BLaER1 (cell line): ENCODE measurements at regions not wholly inside any gene's neighbourhood (a gene's known extent, or its start where the extent isn't known, plus 50 kb on each side); places are given as distances from the start of the nearest gene placed in this dataset.
"Not testable (repeated sequence)": the region's sequence is repeated elsewhere in the genome, so short reads cannot be mapped to it uniquely, and the experiment has no call there.

ENCODE experiments used
- H3K27ac ChIP-seq: shearing (Covaris generic); formaldehyde crosslinking; 2 replicates; pipeline ENCODE4 v1.8.1; 2022
- H3K27me3 ChIP-seq: shearing (Covaris generic); formaldehyde crosslinking; 2 replicates; pipeline ENCODE4 v1.8.1; 2022
- H3K36me3 ChIP-seq: shearing (Covaris generic); formaldehyde crosslinking; 2 replicates; pipeline ENCODE4 v1.8.1; 2022
- H3K4me1 ChIP-seq: shearing (Covaris generic); formaldehyde crosslinking; 2 replicates; pipeline ENCODE4 v1.8.1; 2022
- H3K4me2 ChIP-seq: shearing (Covaris generic); formaldehyde crosslinking; 2 replicates; pipeline ENCODE4 v1.8.1; 2022
- H3K4me3 ChIP-seq: shearing (Covaris generic); formaldehyde crosslinking; 2 replicates; pipeline ENCODE4 v1.8.1; 2022
- H3K9ac ChIP-seq: shearing (Covaris generic); formaldehyde crosslinking; 2 replicates; pipeline ENCODE4 v1.8.1; 2022
- H3K9me3 ChIP-seq: shearing (Covaris generic); formaldehyde crosslinking; 2 replicates; pipeline ENCODE4 v1.8.1; 2022
- H4K20me1 ChIP-seq: shearing (Covaris generic); formaldehyde crosslinking; 2 replicates; pipeline ENCODE4 v1.8.1; 2022
- Cebpa-rat ChIP-seq: shearing (Covaris generic); IDR thresholded peaks from 2 replicates; pipeline ENCODE4 v1.8.1; 2022

- no peak overlapping the region for H3K9ac ChIP-seq
- no peaks in the 10 kb centered on the region for H4K20me1 ChIP-seq
- no peak for TF ChIP-seq Cebpa-rat
- H3K4me3 ChIP-seq = no peak overlapping the region
- H3K4me1 ChIP-seq = no peaks in the 10 kb centered on the region
- no peaks in the 10 kb centered on the region for H3K27me3 ChIP-seq
- H3K9me3 ChIP-seq = peaks cover 29% of the 10 kb centered on the region
- no peaks in the 10 kb centered on the region for H3K36me3 ChIP-seq
- H3K27ac ChIP-seq = no peak overlapping the region
- no peak overlapping the region for H3K4me2 ChIP-seq
Observed at GRCh38 chr10:30200017-30200415, 140.6 kb upstream of the JCAD start.

- Histone ChIP-seq H3K27me3 (no peaks in the 10 kb centered on the region), H4K20me1 (no peaks in the 10 kb centered on the region), H3K9ac (no peak overlapping the region), H3K36me3 (no peaks in the 10 kb centered on the region), H3K4me1 (no peaks in the 10 kb centered on the region), H3K27ac (no peak overlapping the region), H3K4me3 (no peak overlapping the region), H3K4me2 (no peak overlapping the region), H3K9me3 (peaks cover 29% of the 10 kb centered on the region)
- no peak for TF ChIP-seq Cebpa-rat
Observed at GRCh38 chr10:30199376-30200016, 140.1 kb upstream of the JCAD start.

DNA sequence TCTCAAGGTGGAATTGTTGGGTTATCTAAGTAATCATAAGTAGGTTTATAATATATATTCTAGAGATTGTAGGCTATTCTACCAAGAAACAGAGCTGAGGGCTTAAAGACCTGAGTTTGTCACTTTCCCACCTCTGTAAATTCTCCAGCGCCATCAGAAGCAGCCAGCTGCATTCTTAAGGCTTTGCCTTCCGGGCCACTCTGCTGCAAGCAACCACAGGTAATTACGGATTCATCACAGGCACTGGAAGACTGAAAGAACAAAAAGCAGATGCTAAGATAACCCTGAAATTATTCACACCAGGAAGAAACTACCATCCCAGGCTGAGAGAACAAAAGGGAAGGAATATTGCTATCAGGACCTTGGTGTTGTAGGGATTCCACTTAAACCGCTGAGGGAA lies 137.8 kb upstream of the JCAD start:
- Histone ChIP-seq H3K9ac (no peak overlapping the region), H3K9me3 (peaks cover 33% of the 10 kb centered on the region), H4K20me1 (no peaks in the 10 kb centered on the region), H3K27ac (no peak overlapping the region), H3K36me3 (no peaks in the 10 kb centered on the region), H3K4me1 (no peaks in the 10 kb centered on the region), H3K27me3 (no peaks in the 10 kb centered on the region), H3K4me2 (no peak overlapping the region), H3K4me3 (no peak overlapping the region)
- TF ChIP-seq Cebpa-rat = no peak

DNA sequence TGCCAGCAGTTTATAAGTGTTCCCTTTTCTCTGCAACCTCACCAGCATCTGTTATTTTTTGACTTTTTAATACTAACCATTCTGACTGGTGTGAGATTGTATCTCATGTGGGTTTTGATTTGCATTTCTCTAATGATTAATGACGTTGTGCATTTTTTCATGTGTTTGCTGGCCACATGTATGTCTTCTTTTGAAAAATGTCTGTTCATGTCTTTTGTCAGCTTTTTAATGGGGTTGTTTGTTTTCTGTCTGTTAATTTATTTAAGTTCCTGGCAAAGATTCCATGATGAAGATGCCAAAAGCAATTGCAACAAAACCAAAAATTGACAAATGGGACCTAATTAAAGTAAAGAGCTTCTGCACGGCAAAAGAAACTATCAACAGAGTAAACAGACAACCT lies 137.2 kb upstream of the JCAD start:
- not testable (repeated sequence) for H3K9ac ChIP-seq, H3K4me2 ChIP-seq, H3K27me3 ChIP-seq, H4K20me1 ChIP-seq, H3K27ac ChIP-seq, H3K36me3 ChIP-seq, H3K4me3 ChIP-seq, H3K4me1 ChIP-seq
- H3K9me3 ChIP-seq = peaks cover 33% of the 10 kb centered on the region

- H3K9ac ChIP-seq = no peak overlapping the region
- H3K36me3 ChIP-seq = no peaks in the 10 kb centered on the region
- no peaks in the 10 kb centered on the region for H4K20me1 ChIP-seq
- no peak overlapping the region for H3K27ac ChIP-seq
- peaks cover 14% of the 10 kb centered on the region for H3K4me1 ChIP-seq
- H3K27me3 ChIP-seq = no peaks in the 10 kb centered on the region
- no peak for TF ChIP-seq Cebpa-rat
- no peak overlapping the region for H3K4me2 ChIP-seq
- peaks cover 33% of the 10 kb centered on the region for H3K9me3 ChIP-seq
- H3K4me3 ChIP-seq = no peak overlapping the region
Observed at GRCh38 chr10:30192846-30193608, 133.6 kb upstream of the JCAD start.

DNA sequence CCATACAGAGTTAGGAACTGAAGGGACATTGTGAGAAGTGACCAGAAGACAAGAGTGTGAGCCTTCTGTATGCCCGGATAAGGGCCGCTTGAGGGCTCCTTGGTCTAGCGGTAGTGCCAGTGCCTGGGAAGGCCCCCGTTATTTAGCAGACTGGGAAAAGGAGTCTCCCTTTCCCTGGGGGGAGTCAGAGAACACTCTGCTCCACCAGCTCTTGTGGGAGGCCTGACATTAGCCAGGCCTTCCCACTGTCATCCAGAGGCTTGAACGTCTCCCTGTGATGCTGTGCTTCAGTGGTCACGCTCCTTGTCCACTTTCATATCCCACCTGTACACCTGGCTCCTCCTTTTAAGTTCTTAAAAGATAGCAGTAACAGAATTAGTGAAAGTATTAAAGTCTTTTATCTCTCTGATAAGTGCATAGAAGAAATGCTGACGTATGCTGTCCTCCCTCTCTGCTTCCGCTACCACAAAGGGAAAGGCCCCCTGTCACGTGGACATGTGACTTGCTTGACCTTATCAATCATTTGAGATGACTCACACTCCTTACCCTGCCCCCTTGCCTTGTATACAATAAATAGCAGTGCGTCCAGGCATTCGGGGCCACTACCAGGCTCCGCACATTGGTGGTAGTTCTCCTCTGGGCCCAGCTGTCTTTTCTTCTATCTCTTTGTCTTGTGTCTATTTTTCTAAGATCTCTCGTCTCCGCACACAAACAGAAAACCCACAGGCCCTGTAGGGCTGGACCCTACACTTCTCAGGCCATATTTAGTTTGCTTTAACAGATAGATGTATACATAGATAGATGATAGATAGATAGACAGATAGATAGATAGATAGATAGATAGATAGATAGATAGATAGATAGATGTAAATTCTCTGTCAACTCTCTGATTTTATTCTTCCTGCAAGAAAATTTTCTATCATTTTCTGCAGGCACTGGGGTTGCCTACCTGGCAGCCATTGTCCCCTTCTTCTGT lies 131.5 kb upstream of the JCAD start:
- Histone ChIP-seq H3K4me3 (no peak overlapping the region), H3K27me3 (no peaks in the 10 kb centered on the region), H3K27ac (no peak overlapping the region), H3K36me3 (no peaks in the 10 kb centered on the region), H4K20me1 (no peaks in the 10 kb centered on the region), H3K4me1 (peaks cover 34% of the 10 kb centered on the region), H3K9ac (no peak overlapping the region), H3K4me2 (no peak overlapping the region), H3K9me3 (peaks cover 33% of the 10 kb centered on the region)
- no peak for TF ChIP-seq Cebpa-rat

- Histone ChIP-seq H3K4me1 (peaks cover 34% of the 10 kb centered on the region), H3K27me3 (no peaks in the 10 kb centered on the region), H4K20me1 (no peaks in the 10 kb centered on the region), H3K27ac (no peak overlapping the region), H3K4me2 (peak overlapping the region; percentile 78), H3K4me3 (no peak overlapping the region), H3K9ac (no peak overlapping the region), H3K36me3 (no peaks in the 10 kb centered on the region), H3K9me3 (peaks cover 18% of the 10 kb centered on the region)
- TF ChIP-seq Cebpa-rat = no peak
Observed at GRCh38 chr10:30189238-30189580, 129.8 kb upstream of the JCAD start.

- Histone ChIP-seq H3K27me3 (no peaks in the 10 kb centered on the region), H3K9me3 (peaks cover 13% of the 10 kb centered on the region), H3K4me2 (peak overlapping the region; percentile 78), H3K36me3 (no peaks in the 10 kb centered on the region), H3K4me1 (peaks cover 34% of the 10 kb centered on the region), H3K27ac (peak overlapping the region; percentile 65; the same call in 1 of the 2 replicates), H3K4me3 (no peak overlapping the region; the same call in 1 of the 2 replicates), H3K9ac (0 out of 2 replicates have a peak overlapping the region, but pooled peaks have one; percentile 15), H4K20me1 (no peaks in the 10 kb centered on the region)
- no peak for TF ChIP-seq Cebpa-rat
Observed at GRCh38 chr10:30188556-30189237, 129.3 kb upstream of the JCAD start.

DNA sequence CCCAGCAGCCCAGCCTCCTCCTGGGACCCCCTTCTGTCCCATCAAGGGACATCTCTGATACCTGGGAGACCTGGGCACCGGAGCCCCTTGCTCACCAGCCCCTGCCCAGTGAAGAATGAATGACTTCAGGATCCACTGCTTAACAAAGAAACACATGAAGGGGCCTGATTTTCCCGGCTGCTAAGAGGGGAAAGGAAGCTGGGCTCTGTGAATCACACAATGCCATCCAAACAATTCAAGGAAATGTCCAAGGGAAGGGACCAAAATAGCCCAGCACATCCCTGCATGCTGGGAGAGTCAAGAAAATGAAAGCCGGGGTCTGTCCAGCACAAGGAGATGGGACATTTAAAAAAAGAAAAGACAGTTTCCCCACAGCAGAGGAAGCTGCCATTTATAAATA lies 128.7 kb upstream of the JCAD start:
- no peaks in the 10 kb centered on the region for H4K20me1 ChIP-seq
- TF ChIP-seq Cebpa-rat = no peak
- no peaks in the 10 kb centered on the region for H3K36me3 ChIP-seq
- peak overlapping the region; percentile 65 for H3K27ac ChIP-seq
- peaks cover 34% of the 10 kb centered on the region for H3K4me1 ChIP-seq
- no peak overlapping the region; the same call in 1 of the 2 replicates for H3K4me3 ChIP-seq
- H3K4me2 ChIP-seq = peak overlapping the region; percentile 78
- peaks cover 7% of the 10 kb centered on the region; the same call in 1 of the 2 replicates for H3K9me3 ChIP-seq
- no peaks in the 10 kb centered on the region for H3K27me3 ChIP-seq
- 0 out of 2 replicates have a peak overlapping the region, but pooled peaks have one; percentile 15 for H3K9ac ChIP-seq
